Effector memory CD4-positive, alpha-beta T cell (primary cell): ENCODE measurements at regions not wholly inside any gene's neighbourhood (a gene's known extent, or its start where the extent isn't known, plus 50 kb on each side); places are given as distances from the start of the nearest gene placed in this dataset.

Experiments used
- DNase-seq, 3 donors: peaks; one replicate each; pipeline ENCODE4 v3.0.0-alpha.2; 2020
- H3K27ac ChIP-seq: 2 replicates; pipeline ENCODE4 v1.7.0; 2013; ENCODE audit warnings: mild to moderate bottlenecking, low read length, moderate library complexity; ENCODE audit not compliant: insufficient read depth, poor library complexity, severe bottlenecking
- H3K27me3 ChIP-seq: replicated peaks from 2 replicates; pipeline ENCODE4 v1.7.0; 2013; ENCODE audit warnings: mild to moderate bottlenecking, low read length; ENCODE audit not compliant: insufficient read depth, control insufficient read depth, poor library complexity, severe bottlenecking
- H3K36me3 ChIP-seq: 2 replicates; pipeline ENCODE4 v1.7.0; 2013; ENCODE audit warnings: mild to moderate bottlenecking, low read length, moderate library complexity; ENCODE audit not compliant: control insufficient read depth, insufficient read depth
- H3K4me1 ChIP-seq: 2 replicates; pipeline ENCODE4 v1.7.0; 2013; ENCODE audit warnings: low read length, mild to moderate bottlenecking; ENCODE audit not compliant: control insufficient read depth, insufficient read depth, poor library complexity, severe bottlenecking
- H3K4me3 ChIP-seq: 2 replicates; pipeline ENCODE4 v1.7.0; 2013; ENCODE audit warnings: low read length, low read depth, mild to moderate bottlenecking; ENCODE audit not compliant: insufficient read depth, poor library complexity, severe bottlenecking
- H3K9me3 ChIP-seq: 2 replicates; pipeline ENCODE4 v1.7.0; 2013; ENCODE audit warnings: mild to moderate bottlenecking, low read length, moderate library complexity; ENCODE audit not compliant: control insufficient read depth

- no peak overlapping the region for H3K27ac ChIP-seq
- no peaks in the 10 kb centered on the region for H3K9me3 ChIP-seq
- DNase-seq = no peak
- no peaks in the 10 kb centered on the region for H3K27me3 ChIP-seq
- H3K4me1 ChIP-seq = no peaks in the 10 kb centered on the region
- no peak overlapping the region for H3K4me3 ChIP-seq
- H3K36me3 ChIP-seq = no peaks in the 10 kb centered on the region
Observed at GRCh38 chr20:57940868-57941522, 231.2 kb upstream of the PMEPA1 start.

- H3K27me3 ChIP-seq = no peaks in the 10 kb centered on the region
- H3K27ac ChIP-seq = no peak overlapping the region
- no peaks in the 10 kb centered on the region for H3K9me3 ChIP-seq
- H3K4me1 ChIP-seq = no peaks in the 10 kb centered on the region
- H3K4me3 ChIP-seq = no peak overlapping the region
- DNase-seq = no peak
- H3K36me3 ChIP-seq = no peaks in the 10 kb centered on the region
Observed at GRCh38 chr20:57940376-57940775, 230.6 kb upstream of the PMEPA1 start.

- H3K27ac ChIP-seq = no peak overlapping the region
- H3K4me3 ChIP-seq = no peak overlapping the region
- H3K9me3 ChIP-seq = no peaks in the 10 kb centered on the region
- no peaks in the 10 kb centered on the region for H3K36me3 ChIP-seq
- DNase-seq = no peak
- H3K4me1 ChIP-seq = no peaks in the 10 kb centered on the region
- H3K27me3 ChIP-seq = no peaks in the 10 kb centered on the region
Observed at GRCh38 chr20:57939499-57939898, 229.7 kb upstream of the PMEPA1 start.

- Histone ChIP-seq H3K27ac (no peak overlapping the region), H3K36me3 (no peaks in the 10 kb centered on the region), H3K9me3 (no peaks in the 10 kb centered on the region), H3K27me3 (no peaks in the 10 kb centered on the region), H3K4me3 (no peak overlapping the region), H3K4me1 (no peaks in the 10 kb centered on the region)
- no peak for DNase-seq
Observed at GRCh38 chr20:57938158-57939108, 228.6 kb upstream of the PMEPA1 start.

GRCh38 chr20:57936636-57937385, 227.0 kb upstream of the PMEPA1 start:
- H3K4me3 ChIP-seq = no peak overlapping the region
- H3K9me3 ChIP-seq = no peaks in the 10 kb centered on the region
- no peaks in the 10 kb centered on the region for H3K36me3 ChIP-seq
- H3K27ac ChIP-seq = no peak overlapping the region
- H3K27me3 ChIP-seq = no peaks in the 10 kb centered on the region
- H3K4me1 ChIP-seq = no peaks in the 10 kb centered on the region
- DNase-seq = no peak

GRCh38 chr20:57934913-57935312, 225.1 kb upstream of the PMEPA1 start:
- DNase-seq = no peak
- no peak overlapping the region for H3K27ac ChIP-seq
- H3K36me3 ChIP-seq = no peaks in the 10 kb centered on the region
- no peaks in the 10 kb centered on the region for H3K4me1 ChIP-seq
- no peaks in the 10 kb centered on the region for H3K9me3 ChIP-seq
- H3K27me3 ChIP-seq = no peaks in the 10 kb centered on the region
- no peak overlapping the region for H3K4me3 ChIP-seq

GRCh38 chr20:57934007-57934805, 224.4 kb upstream of the PMEPA1 start:
- no peaks in the 10 kb centered on the region for H3K27me3 ChIP-seq
- H3K9me3 ChIP-seq = no peaks in the 10 kb centered on the region
- H3K36me3 ChIP-seq = no peaks in the 10 kb centered on the region
- no peak overlapping the region for H3K4me3 ChIP-seq
- H3K27ac ChIP-seq = no peak overlapping the region
- DNase-seq = no peak
- no peaks in the 10 kb centered on the region for H3K4me1 ChIP-seq

- Histone ChIP-seq H3K36me3 (no peaks in the 10 kb centered on the region), H3K27me3 (no peaks in the 10 kb centered on the region), H3K4me1 (no peaks in the 10 kb centered on the region), H3K27ac (no peak overlapping the region), H3K4me3 (no peak overlapping the region), H3K9me3 (no peaks in the 10 kb centered on the region)
- no peak for DNase-seq
Observed at GRCh38 chr20:57932227-57932864, 222.5 kb upstream of the PMEPA1 start.

- Histone ChIP-seq H3K27me3 (no peaks in the 10 kb centered on the region), H3K4me3 (no peak overlapping the region), H3K4me1 (no peaks in the 10 kb centered on the region), H3K9me3 (no peaks in the 10 kb centered on the region), H3K27ac (no peak overlapping the region), H3K36me3 (no peaks in the 10 kb centered on the region)
- no peak for DNase-seq
Observed at GRCh38 chr20:57930351-57930750, 220.5 kb upstream of the PMEPA1 start.
